ENCODE measurements at regions not wholly inside any gene's neighbourhood (a gene's known extent, or its start where the extent isn't known, plus 50 kb on each side); places are given as distances from the start of the nearest gene placed in this dataset.

- no peak overlapping the region for H3K27ac ChIP-seq
- no peaks in the 10 kb centered on the region for H3K9me3 ChIP-seq
- no peaks in the 10 kb centered on the region for H3K36me3 ChIP-seq (replicated peaks in 1 of 2; ENCODE audit: insufficient read depth in 1 of 2, low read depth in 2 of 2)
- no peaks in the 10 kb centered on the region for H3K4me1 ChIP-seq
- ATAC-seq: no peak
- 46 to 54% methylated on average over 5 of the region's 5 CpGs for WGBS, 2 donors
- H3K4me3 ChIP-seq: no peak overlapping the region
- intact Hi-C loops (cut with DNase I): no loop called here
- H3K27me3 ChIP-seq: no peaks in the 10 kb centered on the region
- TF ChIP-seq POLR2A (IDR thresholded peaks at IDR 0.05): no peak
- TF ChIP-seq CTCF (IDR thresholded peaks at IDR 0.05): no peak
- no peak for DNase-seq
These were observed 399.4 kb upstream of the ATP11B start for GRCh38 chr3:182393830-182394367.

DNA sequence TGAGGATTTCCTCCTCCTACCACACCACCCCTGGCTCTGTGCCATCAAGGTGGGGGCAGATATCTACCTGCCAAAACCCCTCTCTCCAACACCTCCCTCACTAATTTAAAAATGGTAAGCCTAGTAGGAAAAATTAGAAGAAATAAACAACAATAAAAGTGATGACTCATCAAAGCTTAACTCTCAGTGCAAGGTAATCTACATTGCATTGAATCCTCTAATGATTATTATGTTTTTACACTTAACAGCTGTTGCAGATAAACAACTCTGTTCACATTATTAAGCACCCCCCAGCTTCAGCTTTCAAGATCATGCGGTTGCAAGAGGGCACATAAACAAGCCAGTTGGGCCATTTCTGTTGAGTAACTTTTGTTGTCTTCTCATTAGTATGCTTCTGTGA, 396.1 kb upstream of the ATP11B start:
- Histone ChIP-seq H3K9me3 (no peaks in the 10 kb centered on the region), H3K36me3 (replicated peaks in 1 of 2; ENCODE audit: insufficient read depth in 1 of 2, low read depth in 2 of 2) (no peaks in the 10 kb centered on the region), H3K27ac (no peak overlapping the region), H3K27me3 (no peaks in the 10 kb centered on the region), H3K4me3 (no peak overlapping the region), H3K4me1 (no peaks in the 10 kb centered on the region)
- DNase-seq (no peak), ATAC-seq (no peak)
- no peak for TF ChIP-seq POLR2A (IDR thresholded peaks at IDR 0.05)
- TF ChIP-seq CTCF (IDR thresholded peaks at IDR 0.05): no peak
- intact Hi-C loops (cut with DNase I): no loop called here
- WGBS, 2 donors: 94 to 96% methylated on average over 1 of the region's 1 CpG

DNA sequence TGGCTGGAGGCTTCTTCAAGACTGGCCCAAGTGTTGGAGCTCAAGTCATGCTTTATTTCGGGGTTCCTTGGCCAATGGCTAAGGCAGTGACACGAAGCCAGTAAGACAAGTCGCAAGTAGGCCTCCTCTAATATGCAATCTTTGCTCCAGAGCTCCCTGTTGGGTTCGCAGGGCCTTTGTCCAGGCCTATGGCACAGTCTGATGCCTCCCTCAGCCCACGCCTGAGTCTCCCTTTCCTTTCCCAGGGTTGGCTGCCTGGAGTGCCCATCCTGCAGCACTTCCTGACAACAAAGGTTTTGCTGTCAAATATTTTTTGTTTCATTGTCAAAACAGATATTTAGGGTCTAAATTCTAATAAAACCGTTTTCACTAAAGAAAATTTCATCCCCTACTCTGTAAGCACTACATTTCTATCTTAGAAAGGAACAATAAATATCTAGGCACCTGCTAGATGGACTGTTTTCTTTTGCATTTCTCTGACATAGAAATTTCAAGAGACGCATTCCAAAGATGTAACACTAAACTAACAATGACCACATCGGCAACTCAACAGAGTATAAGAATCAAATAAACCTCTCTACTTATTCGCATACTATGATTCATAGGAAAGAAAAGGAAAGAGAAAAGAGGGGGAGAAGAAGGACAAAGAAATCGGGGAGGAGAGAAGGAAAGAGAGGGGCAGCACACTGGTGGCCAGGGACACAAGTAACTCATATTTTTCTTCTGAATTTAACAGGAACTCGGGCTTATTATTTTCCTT, 393.1 kb upstream of the ATP11B start:
- DNase-seq: no peak
- Histone ChIP-seq H3K27me3 (no peaks in the 10 kb centered on the region), H3K27ac (no peak overlapping the region), H3K4me1 (no peaks in the 10 kb centered on the region), H3K9me3 (no peaks in the 10 kb centered on the region), H3K4me3 (no peak overlapping the region), H3K36me3 (replicated peaks in 1 of 2; ENCODE audit: insufficient read depth in 1 of 2, low read depth in 2 of 2) (no peaks in the 10 kb centered on the region)
- ATAC-seq: no peak
- TF ChIP-seq POLR2A (IDR thresholded peaks at IDR 0.05): no peak
- intact Hi-C loops (cut with DNase I): no loop called here
- WGBS, 2 donors: 61 to 63% methylated on average over 11 of the region's 11 CpGs

- no peaks in the 10 kb centered on the region for H3K27me3 ChIP-seq
- 48 to 54% methylated on average over 2 of the region's 2 CpGs for WGBS, 2 donors
- no peak overlapping the region for H3K4me3 ChIP-seq
- intact Hi-C loops (cut with DNase I): no loop called here
- H3K27ac ChIP-seq: no peak overlapping the region
- no peaks in the 10 kb centered on the region for H3K4me1 ChIP-seq
- H3K9me3 ChIP-seq: no peaks in the 10 kb centered on the region
- ATAC-seq (no peak), DNase-seq (no peak)
- no peaks in the 10 kb centered on the region for H3K36me3 ChIP-seq (replicated peaks in 1 of 2; ENCODE audit: insufficient read depth in 1 of 2, low read depth in 2 of 2)
- TF ChIP-seq CTCF (IDR thresholded peaks at IDR 0.05): no peak
These were observed 392.5 kb upstream of the ATP11B start for GRCh38 chr3:182400838-182401237.

- Histone ChIP-seq H3K27me3 (no peaks in the 10 kb centered on the region), H3K4me1 (no peaks in the 10 kb centered on the region), H3K9me3 (no peaks in the 10 kb centered on the region), H3K36me3 (replicated peaks in 1 of 2; ENCODE audit: insufficient read depth in 1 of 2, low read depth in 2 of 2) (no peaks in the 10 kb centered on the region), H3K4me3 (no peak overlapping the region), H3K27ac (no peak overlapping the region)
- TF ChIP-seq POLR2A (IDR thresholded peaks at IDR 0.05): no peak
- TF ChIP-seq CTCF (IDR thresholded peaks at IDR 0.05): no peak
- DNase-seq (no peak), ATAC-seq (no peak)
- 70% methylated on average over 2 of the region's 2 CpGs for WGBS, 2 donors
- intact Hi-C loops (cut with DNase I): no loop called here
These were observed 389.3 kb upstream of the ATP11B start for GRCh38 chr3:182404031-182404430.

Data from body of pancreas (tissue), 4 donors.